ENCODE measurements at regions not wholly inside any gene's neighbourhood (a gene's known extent, or its start where the extent isn't known, plus 50 kb on each side); places are given as distances from the start of the nearest gene placed in this dataset.

GRCh38 chr18:56321470-56321869 lies 316.9 kb downstream of the TXNL1 start:
- Histone ChIP-seq H3K9me3 (ENCODE audit: control insufficient read depth, low read depth, low read length) (no peaks in the 10 kb centered on the region), H3K18ac (ENCODE audit: insufficient read length, low read depth, low read length) (no peak overlapping the region), H3K9ac (ENCODE audit: extremely low read depth, insufficient read length, low read length) (no peak overlapping the region), H3K4me1 (ENCODE audit: insufficient read depth, low read length) (no peaks in the 10 kb centered on the region; the same call in 1 of the 2 replicates), H4K8ac (replicated peaks; ENCODE audit: insufficient read length, low read depth, low read length) (no peak overlapping the region), H3K79me1 (ENCODE audit: insufficient read depth, low read depth, low read length, poor library complexity, severe bottlenecking) (no peaks in the 10 kb centered on the region), H3K4me2 (ENCODE audit: insufficient read depth, insufficient read length, low read length) (no peak overlapping the region), H4K20me1 (ENCODE audit: control insufficient read depth, insufficient read depth, insufficient read length) (no peaks in the 10 kb centered on the region), H3K14ac (ENCODE audit: insufficient read depth, low read length) (no peak overlapping the region), H2BK5ac (ENCODE audit: insufficient read length, low read length) (no peak overlapping the region), H3K56ac (ENCODE audit: insufficient read length, low read depth, low read length) (no peak overlapping the region), H2BK12ac (ENCODE audit: insufficient read length, low read depth, low read length) (no peak overlapping the region), H3K79me2 (ENCODE audit: insufficient read depth, low read length) (no peaks in the 10 kb centered on the region), H2BK20ac (ENCODE audit: low read depth, low read length, poor library complexity, severe bottlenecking) (no peak overlapping the region), H2AK5ac (ENCODE audit: insufficient read length, low read length) (no peak overlapping the region), H2BK15ac (ENCODE audit: low read depth, low read length) (no peak overlapping the region), H2AFZ (ENCODE audit: low read length) (no peak overlapping the region), H3K4ac (ENCODE audit: low read depth, low read length) (no peak overlapping the region), H2BK120ac (ENCODE audit: low read depth, low read length, poor library complexity, severe bottlenecking) (no peak overlapping the region), H4K5ac (ENCODE audit: insufficient read length, low read depth, low read length) (no peak overlapping the region), H3K23me2 (ENCODE audit: insufficient read length, low read depth, low read length, poor library complexity, severe bottlenecking) (no peaks in the 10 kb centered on the region), H3K27ac (ENCODE audit: insufficient read length, low read depth, low read length) (no peak overlapping the region), H3K23ac (ENCODE audit: insufficient read length, low read depth, low read length) (no peak overlapping the region), H3K27me3 (ENCODE audit: insufficient read depth, low read length) (no peaks in the 10 kb centered on the region), H3T11ph (ENCODE audit: low read length) (no peak overlapping the region), H4K91ac (ENCODE audit: insufficient read length, low read depth, low read length) (no peak overlapping the region)
- no CpG with 5 or more reads among the region's 8 CpGs for WGBS (ENCODE audit: extremely low coverage, insufficient read length, low lambda C conversion rate)
- DNase-seq, result no peak
- Mint-ChIP-seq H3K27ac (no peak overlapping the region), H3K4me1 (peaks cover 4% of the 10 kb centered on the region in 2 experiments; a peak in 3 of 4 replicates), H3K36me3 (ENCODE audit: insufficient read depth in 1 of 3, low read depth in 3 of 3) (no peaks in the 10 kb centered on the region), H3K27me3 (ENCODE audit: low read depth) (no peaks in the 10 kb centered on the region), H3K4me3 (no peak overlapping the region), H3K9me3 (no peaks in the 10 kb centered on the region)
- no peak for TF ChIP-seq CTCF (conservative IDR thresholded peaks at IDR 0.05)
